GM19238 (cell line): ENCODE measurements at regions not wholly inside any gene's neighbourhood (a gene's known extent, or its start where the extent isn't known, plus 50 kb on each side); places are given as distances from the start of the nearest gene placed in this dataset.

Experiments used
- DNase-seq: peaks from one replicate; pipeline ENCODE4 v3.0.0; 2011; ENCODE audit warnings: low spot score; ENCODE audit not compliant: insufficient read length

GRCh38 chr13:106139377-106139776 is 396.1 kb downstream of the EFNB2 start:
- DNase-seq: no peak

GRCh38 chr13:106138620-106139019 is 396.8 kb downstream of the EFNB2 start:
- no peak for DNase-seq

GRCh38 chr13:106133025-106133424 is 402.4 kb downstream of the EFNB2 start:
- DNase-seq: no peak

DNA sequence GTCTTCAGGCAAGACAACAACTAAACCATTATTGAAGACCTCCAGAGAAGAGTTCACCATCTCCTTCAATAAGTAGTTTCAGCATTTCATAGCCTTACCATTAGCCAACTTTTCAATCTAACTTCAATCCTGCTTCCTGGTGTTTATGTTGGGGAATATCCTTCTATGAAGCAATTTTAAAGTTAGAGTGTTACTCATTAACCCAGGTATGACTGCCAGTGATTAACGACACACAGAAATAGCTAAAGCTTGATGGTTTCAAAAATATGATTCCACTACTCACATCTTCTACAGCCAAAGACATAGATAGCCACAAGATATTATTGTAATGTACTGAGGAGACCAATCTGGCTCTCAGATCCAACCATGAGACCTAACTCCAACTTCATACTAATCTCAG is 403.2 kb downstream of the EFNB2 start:
- DNase-seq: no peak

DNA sequence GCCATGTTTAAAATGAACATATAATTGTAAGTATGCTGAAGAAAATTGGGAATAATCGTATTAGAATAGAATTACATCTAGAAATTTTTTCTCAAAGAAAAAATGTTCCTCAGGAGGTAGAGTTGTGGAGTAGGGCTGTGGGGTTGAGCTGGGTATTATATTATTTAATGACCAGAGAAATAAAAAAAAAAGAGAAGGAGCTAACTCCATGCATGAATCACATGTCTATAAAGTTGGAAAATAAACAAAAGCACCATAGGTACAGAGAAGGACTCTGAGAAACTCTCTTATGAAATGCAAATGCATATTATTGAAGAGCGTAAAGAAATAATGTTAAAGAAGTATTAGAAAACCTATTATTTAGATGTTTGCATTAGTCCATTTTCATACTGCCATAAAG is 405.5 kb downstream of the EFNB2 start:
- DNase-seq: no peak

DNA sequence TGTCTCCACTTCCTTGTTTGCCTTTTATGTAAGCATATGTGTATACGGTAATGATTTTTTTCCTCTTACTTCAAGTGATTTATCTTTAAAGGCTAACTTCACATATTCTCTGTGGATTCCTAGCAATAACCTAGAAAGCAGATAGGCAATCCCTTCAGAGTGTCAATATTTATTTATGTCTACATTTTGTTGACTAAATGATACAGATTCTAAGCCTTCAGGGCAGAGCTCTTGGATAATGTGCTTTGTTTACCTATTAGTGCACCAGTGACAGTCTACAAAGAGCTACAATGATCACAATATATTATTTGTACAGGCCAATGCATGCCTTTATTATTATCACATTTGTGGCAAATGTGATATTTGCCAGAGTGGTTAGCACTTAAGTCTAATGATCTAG is 406.2 kb downstream of the EFNB2 start:
- DNase-seq: no peak

DNA sequence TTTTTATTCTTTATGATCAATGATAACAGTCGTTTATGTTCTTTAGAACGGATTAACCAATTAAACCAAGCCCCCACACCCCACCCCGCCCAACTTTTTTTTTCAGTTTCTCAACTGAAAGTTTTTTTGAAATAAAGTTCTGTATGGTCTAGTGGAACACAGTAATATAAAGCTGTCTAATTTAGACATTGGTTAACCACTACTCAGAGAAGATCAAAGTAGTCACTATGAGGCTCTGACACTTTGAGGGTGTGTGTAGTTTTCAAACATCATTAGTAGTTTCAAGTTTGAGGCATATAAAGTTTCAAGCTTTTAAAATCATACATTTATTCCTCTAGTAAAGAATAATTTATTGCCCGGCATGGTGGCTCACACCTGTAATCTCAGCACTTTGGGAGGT is 413.2 kb downstream of the EFNB2 start:
- no peak for DNase-seq

GRCh38 chr13:106121173-106121754 is 414.2 kb downstream of the EFNB2 start:
- DNase-seq: no peak

DNA sequence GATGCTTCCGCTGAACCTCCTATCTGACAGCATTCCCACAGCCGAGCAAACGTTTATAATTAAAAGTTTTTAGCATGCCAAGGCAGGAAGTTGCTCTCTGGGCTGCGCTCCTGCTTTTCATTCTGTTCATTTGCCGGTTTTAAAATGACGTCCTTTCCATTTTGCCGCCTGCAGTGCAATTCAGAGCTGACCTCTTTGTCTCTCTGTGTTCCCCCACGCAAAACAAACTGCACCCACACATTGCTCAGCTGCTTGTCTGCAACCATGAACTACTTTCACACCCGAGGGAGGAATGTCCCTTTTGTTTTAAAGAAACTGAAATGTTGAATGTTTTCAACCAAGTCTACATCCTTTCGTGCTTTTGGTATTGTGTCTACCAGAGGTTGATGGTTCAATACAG is 416.5 kb downstream of the EFNB2 start:
- no peak for DNase-seq

DNA sequence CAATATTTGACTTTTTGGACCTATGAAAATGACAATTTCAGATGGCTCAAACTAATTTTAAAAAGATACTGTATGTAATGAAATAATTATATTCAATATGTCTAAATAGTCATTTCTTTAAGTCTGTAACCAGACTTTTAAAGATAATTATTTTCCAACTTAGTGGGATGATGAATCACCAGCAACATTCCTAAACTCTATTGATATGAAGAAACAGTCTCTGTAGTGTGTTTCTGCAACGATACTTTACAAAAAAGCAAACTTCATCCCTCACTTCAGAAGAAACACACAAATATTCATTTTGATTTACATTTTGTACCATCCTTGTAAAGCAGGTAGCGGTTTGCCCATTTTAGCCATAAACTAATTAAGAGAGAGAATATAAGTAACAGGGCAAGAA is 417.4 kb downstream of the EFNB2 start:
- DNase-seq: no peak

DNA sequence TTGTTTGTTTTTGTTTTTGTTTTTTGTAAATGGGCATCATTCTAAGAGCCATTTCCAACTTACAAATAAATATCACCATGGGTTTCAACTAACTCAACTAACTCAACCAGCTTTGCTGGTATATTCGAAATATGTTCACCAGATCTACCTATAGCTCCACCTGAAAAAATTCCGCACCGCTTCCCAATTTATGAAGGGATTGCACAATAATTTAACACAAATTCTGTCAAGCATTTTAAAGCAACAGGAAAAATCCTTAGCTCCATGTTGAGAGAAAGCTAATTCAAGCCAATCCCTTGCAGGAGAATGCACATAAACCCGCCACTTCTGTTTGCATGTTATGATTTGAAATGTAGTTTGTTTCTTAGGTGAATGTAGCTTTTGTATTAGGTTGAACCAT is 417.8 kb downstream of the EFNB2 start:
- no peak for DNase-seq

DNA sequence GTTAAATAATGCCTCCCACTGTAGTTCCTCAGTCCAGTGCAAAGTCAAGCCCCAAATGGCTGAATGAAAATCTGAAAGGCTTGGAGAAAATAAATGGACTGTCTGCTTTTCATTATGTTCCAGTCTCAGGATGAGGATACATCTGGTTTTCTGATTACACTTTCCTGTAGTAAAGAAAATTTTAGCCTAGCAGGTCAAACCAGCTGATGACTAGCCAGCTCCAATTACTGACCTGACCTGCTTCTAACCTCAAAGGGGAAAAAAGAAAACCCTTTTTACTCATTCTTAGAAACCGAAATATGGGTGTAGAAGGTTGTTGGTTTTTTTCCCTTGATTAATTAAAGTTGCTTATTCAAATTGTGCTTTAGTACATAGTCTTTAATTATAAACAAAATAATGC is 418.4 kb downstream of the EFNB2 start:
- no peak for DNase-seq

GRCh38 chr13:106115081-106115480 is 420.4 kb downstream of the EFNB2 start:
- DNase-seq: no peak

DNA sequence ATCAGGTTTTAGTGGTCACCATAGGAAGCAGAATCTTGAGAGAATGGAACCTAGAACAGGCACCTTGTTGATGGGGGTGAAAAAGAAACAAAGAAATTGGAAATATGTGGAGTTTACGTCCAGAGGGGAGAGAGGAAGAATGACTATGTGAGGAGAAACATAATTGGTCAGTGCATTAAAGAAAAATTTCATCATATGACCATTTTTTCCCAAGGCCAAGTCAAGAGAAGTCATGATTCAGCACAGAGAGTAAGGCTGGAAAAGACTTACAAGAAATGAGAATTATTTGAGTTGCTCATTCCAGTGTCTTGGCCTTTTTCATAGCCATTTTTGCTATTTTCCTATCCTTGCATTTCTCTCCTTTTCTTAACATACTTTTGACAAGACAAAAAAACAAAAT is 421.7 kb downstream of the EFNB2 start:
- no peak for DNase-seq

DNA sequence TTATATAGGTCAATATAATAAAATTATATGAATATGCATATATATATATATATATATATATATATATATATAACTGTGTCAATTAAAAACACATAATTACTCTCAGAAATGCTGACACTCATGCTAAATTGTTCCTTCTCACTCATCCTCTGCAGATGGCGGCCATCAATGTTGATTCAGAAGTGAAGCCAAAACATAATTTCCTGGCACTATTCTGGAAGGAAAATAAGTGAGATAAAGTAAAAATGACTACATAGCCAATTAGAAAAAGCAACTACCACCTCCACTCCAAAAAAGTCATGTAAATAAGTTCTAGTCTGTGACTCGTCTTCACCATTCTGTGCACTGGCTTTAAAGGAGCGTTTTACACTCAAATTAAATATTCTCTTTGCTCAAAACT is 423.3 kb downstream of the EFNB2 start:
- DNase-seq: no peak

GRCh38 chr13:106110241-106110855 is 425.1 kb downstream of the EFNB2 start:
- no peak for DNase-seq

DNA sequence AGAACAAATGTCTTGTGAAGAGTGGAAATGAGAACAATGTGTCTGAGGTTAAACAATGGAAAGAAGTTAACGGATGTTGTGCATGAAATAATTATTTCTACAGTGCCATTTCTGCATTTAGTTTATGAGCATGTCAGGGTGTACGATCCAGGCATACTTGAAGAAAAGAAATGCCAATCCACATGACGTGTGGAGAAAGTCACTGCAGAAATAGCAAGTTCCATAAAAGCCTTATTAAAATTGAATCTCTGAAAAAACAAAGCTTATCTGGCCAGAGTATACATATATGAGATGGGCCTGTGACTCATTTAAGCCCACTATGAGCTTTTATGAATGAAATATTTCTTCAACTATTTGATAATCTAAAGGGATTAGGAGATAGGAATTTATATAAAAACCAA is 426.1 kb downstream of the EFNB2 start:
- no peak for DNase-seq

DNA sequence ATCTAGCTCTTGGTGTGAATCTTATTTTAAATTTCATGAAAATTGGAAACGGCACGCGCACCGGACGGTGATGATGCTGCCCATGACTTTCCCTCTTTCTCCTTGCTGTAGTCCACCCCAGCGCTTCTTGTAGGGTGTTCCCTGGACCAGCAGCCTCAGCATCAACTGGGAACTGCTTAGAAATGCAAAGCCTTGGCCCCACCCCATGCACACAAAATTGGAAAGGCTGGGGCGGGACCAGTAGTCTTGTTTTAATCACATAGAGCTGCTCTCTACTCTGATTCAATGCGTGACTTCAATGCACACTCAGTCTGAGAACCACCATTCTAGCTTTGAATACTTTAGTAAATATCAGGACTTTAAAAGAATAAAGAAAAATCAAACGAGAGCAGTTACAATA is 427.1 kb downstream of the EFNB2 start:
- DNase-seq: no peak

GRCh38 chr13:106107061-106107460 is 428.4 kb downstream of the EFNB2 start:
- no peak for DNase-seq

- DNase-seq: no peak
These were observed 430.3 kb downstream of the EFNB2 start for GRCh38 chr13:106105153-106105552.

- no peak for DNase-seq
These were observed 431.1 kb downstream of the EFNB2 start for GRCh38 chr13:106104281-106104901.

DNA sequence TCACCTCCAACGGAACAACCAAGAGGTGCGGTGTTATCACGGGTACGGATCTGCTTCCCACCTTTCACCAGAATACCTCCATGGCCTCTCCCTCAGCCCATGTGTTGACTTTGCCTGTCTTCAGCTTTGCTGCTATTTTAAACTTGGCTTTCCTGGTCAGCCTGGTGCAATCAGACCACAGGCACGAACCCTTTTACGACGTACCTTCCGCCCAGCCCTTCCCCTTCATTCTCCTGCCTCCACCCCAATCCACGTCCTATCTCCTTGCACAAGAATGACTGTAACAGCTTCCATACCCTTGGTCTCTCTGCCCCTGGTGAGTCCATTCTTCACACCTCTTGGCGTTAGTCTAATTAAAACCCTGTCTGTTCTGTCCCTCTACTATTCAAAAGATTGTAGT is 431.7 kb downstream of the EFNB2 start:
- no peak for DNase-seq

GRCh38 chr13:106102786-106103185 is 432.7 kb downstream of the EFNB2 start:
- no peak for DNase-seq
